ENCODE measurements at regions not wholly inside any gene's neighbourhood (a gene's known extent, or its start where the extent isn't known, plus 50 kb on each side); places are given as distances from the start of the nearest gene placed in this dataset.

GRCh38 chr10:10156917-10157600 lies 860.6 kb upstream of the CELF2 start:
- TF ChIP-seq GATA2 (IDR thresholded peaks at IDR 0.05; ENCODE audit: low read depth, low read length) (no peak), GATA3 (IDR thresholded peaks at IDR 0.05; ENCODE audit: low read depth, low read length) (no peak)

Data from SH-SY5Y (cell line).